Esophagus muscularis mucosa (tissue), 4 donors: ENCODE measurements at regions not wholly inside any gene's neighbourhood (a gene's known extent, or its start where the extent isn't known, plus 50 kb on each side); places are given as distances from the start of the nearest gene placed in this dataset.

ENCODE experiments used
- CTCF ChIP-seq, 3 experiments: fragments of 200-600 bp in 2 of 3; fragments of 450-650 bp in 1 of 3; sonication (generic) in 2 of 3; IDR thresholded peaks; one replicate each; pipeline ENCODE4 v1.5.1; 2017 to 2019; ENCODE audit warnings: antibody characterized with exemption in 3 of 3, mild to moderate bottlenecking in 2 of 3, moderate library complexity in 1 of 3
- EP300 ChIP-seq: sonication (generic); formaldehyde crosslinking; IDR thresholded peaks from one replicate; pipeline ENCODE4 v1.6.1; 2017; ENCODE audit warnings: antibody characterized with exemption
- POLR2A ChIP-seq: fragments of 450-650 bp; IDR thresholded peaks from one replicate; pipeline ENCODE4 v1.6.1; 2017; ENCODE audit warnings: antibody characterized with exemption, moderate library complexity, mild to moderate bottlenecking, low read depth
- POLR2AphosphoS5 ChIP-seq, 2 donors: sonication (generic); formaldehyde crosslinking; IDR thresholded peaks; one replicate each; pipeline ENCODE4 v1.6.1; 2017; ENCODE audit warnings: antibody characterized with exemption in 2 of 2

GRCh38 chr12:74317741-74318140, 219.9 kb upstream of the ATXN7L3B start:
- no peak for TF ChIP-seq POLR2A
- TF ChIP-seq EP300, result no peak
- TF ChIP-seq CTCF (IDR thresholded peaks at IDR 0.05), result no peak
- no peak for TF ChIP-seq POLR2AphosphoS5 (IDR thresholded peaks at IDR 0.05)
